ENCODE measurements at regions not wholly inside any gene's neighbourhood (a gene's known extent, or its start where the extent isn't known, plus 50 kb on each side); places are given as distances from the start of the nearest gene placed in this dataset.

DNA sequence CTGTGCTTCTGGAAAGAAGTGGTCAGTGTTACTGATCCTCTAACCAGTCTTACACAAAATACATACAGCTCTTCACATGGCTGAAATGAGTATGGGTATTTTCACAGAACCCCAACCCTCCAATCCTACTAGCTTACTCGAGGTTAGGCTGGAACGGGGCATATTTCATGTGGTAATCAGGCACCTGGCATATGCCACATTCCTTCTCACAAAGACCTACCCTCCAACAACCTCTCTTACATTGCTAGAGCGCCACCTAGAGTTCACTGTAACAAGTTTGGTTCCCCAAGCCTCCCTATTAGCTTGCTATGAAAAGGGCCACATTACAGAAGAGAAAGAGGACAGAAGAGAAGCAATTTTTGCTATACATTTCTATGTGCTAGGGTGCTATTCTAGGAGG lies 597.3 kb downstream of the PRELID2 start:
- TF ChIP-seq, protein P1, sequence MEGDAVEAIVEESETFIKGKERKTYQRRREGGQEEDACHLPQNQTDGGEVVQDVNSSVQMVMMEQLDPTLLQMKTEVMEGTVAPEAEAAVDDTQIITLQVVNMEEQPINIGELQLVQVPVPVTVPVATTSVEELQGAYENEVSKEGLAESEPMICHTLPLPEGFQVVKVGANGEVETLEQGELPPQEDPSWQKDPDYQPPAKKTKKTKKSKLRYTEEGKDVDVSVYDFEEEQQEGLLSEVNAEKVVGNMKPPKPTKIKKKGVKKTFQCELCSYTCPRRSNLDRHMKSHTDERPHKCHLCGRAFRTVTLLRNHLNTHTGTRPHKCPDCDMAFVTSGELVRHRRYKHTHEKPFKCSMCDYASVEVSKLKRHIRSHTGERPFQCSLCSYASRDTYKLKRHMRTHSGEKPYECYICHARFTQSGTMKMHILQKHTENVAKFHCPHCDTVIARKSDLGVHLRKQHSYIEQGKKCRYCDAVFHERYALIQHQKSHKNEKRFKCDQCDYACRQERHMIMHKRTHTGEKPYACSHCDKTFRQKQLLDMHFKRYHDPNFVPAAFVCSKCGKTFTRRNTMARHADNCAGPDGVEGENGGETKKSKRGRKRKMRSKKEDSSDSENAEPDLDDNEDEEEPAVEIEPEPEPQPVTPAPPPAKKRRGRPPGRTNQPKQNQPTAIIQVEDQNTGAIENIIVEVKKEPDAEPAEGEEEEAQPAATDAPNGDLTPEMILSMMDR (IDR thresholded peaks at IDR 0.05; ENCODE audit: insufficient read depth, low read depth, low read length) = peak; percentile 49
- no peak for TF ChIP-seq EZH2 (IDR thresholded peaks at IDR 0.05; ENCODE audit: insufficient read depth, low read length)

Measured in astrocyte (in vitro differentiated cells and primary cell).